ENCODE measurements at regions not wholly inside any gene's neighbourhood (a gene's known extent, or its start where the extent isn't known, plus 50 kb on each side); places are given as distances from the start of the nearest gene placed in this dataset.
"Not testable (repeated sequence)": the region's sequence is repeated elsewhere in the genome, so short reads cannot be mapped to it uniquely, and the experiment has no call there.

DNA sequence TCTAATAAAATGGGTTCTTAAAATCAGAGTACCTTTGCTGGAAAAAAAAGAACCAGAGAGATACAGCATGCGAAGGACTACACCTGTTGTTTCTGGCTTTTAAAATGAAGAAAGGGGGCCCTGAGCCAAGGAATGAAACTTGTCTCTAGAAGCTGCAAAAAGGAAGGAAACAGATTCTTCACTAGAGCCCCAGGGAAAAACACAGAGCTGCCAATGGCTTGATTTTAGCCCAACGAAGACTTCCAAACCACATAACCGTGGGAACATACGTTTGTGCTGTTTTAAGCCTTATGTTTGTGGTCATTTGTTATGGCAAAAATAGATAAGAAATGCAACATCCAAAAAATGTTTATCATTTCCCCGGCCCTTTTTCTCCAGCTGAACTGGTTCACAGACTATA lies 780.0 kb downstream of the SORCS1 start:
- DNase-seq (ENCODE audit: low read depth, low spot score): no peak

DNA sequence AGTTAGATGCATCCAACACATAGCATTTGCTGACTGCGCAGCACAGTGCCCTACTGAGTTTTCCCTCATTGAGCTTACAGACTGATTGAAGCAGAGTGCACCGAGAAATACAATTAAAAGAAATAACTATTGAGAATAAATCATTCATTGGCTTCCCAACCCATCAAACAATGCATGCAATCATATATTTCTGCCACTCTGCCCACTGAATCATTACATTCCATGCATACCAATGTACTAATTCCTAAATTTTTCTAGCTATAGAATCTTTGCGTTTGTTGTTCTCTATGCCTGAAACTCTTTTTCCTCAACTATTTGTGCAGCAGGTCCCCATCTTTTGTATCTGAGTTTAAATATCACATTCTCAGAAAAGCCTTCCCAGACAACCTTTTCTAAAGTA lies 783.8 kb downstream of the SORCS1 start:
- no peak for DNase-seq (ENCODE audit: low read depth, low spot score)

DNA sequence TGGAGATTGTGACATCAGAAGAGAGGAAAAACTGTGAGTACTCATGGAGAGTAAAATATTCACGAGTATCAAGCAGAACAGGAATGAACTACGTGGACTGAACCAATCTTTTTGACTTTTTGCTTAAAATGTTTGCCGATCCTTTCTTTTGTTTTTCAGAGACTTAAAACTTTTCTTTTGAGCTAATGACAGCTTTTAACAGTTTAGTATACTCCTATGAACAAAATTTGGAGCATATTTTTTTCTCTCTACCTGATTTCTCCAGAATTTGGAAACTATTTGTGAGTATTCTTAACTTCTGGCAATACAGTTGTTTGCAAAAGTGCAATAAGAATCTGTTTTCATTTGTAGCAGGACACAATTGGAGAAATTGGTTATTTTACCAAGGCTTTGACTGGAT lies 786.3 kb downstream of the SORCS1 start:
- no peak for DNase-seq (ENCODE audit: low read depth, low spot score)

DNA sequence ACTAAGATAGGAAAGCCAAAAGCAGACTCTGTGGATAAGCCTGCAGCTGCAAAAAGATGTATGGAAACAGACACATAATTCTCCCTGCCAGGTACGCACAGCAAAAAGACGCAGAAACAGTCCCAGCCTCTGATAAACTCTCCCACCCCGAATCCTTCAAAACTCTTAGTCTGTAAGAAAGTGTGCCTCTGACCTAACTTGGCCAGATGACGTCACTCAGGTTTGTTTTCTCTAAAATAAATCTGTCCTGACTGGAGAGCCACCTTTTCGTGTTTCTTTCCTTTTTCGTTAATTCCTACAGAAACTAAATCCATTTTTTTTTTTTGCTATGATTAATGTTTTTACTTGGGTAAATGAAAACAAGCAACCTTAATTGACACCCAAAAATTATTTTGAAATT lies 793.8 kb downstream of the SORCS1 start:
- no peak for DNase-seq (ENCODE audit: low read depth, low spot score)

DNA sequence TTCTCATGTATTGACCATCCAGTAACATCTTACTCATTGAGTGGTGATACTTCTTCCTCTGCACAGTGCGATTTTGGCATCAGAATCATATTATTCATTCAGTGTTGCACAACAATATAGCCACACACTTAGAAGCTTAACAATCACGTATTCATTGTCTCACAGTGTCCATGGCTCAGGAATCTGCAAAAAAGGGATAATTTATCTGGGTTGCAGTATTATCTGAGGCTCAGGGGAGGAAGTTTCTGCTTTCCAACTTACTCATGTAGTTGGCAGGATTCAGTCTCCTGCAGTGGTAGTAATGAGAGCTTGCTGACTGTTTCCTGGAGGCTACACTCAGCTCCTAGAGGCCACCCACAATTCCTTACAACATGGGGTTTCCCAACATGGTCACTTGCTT lies 803.6 kb downstream of the SORCS1 start:
- no peak for DNase-seq (ENCODE audit: low read depth, low spot score)

DNA sequence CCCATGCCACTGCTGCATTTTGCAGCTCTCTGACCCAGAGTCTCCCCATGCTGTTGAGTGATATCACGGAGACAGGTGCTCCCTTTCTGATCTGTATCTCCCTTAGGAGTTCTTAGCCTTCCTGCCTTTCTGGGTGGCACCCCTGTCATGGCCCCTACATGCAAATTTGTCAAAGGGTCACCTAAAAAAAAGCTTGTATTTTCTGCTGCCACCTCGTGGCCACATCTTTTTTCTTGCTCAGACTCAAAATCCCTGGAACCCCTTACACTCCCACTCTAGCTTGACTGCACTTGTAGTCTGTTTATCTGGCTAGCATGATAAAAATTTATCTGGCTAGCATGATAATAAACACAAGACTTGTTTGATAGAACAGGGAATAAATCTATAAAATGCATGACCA lies 809.1 kb downstream of the SORCS1 start:
- DNase-seq (ENCODE audit: low read depth, low spot score): peak; percentile 2

DNA sequence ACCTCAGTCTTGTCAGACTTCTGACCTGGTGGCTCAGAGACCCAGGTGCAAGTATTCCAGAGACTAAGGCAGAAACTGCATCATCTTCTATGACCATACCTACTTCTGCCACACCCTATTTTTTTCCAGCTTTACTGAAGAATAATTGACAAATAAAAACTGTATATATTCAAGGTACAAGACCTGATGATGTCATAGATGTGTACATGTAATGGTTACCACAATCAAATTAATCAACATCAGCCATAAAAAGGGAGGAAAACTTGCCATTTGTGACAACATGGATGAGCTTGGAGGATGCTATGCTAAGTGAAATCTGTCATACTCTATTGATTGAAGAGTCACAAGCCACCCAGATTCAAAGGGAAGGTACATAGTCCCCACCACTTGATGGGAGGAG lies 815.6 kb downstream of the SORCS1 start:
- no peak for DNase-seq (ENCODE audit: low read depth, low spot score)

DNA sequence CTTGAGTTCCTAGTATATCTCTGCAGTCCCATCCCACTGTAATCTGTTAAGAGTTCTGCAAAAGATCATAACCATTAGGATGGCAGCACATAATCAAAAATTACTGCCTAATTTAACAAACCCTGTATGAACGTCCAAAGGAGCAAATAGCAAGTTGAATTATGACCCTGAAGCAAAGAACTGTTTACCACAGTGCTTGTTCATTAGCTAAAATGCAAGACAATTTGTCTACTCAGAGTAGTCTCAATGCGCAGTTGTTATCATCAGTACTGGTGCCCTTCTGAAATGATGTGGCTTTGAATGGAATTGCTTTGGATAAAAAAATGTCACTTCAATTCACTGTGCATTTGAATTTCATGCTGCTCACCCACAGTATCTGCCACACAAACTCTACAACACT lies 817.0 kb downstream of the SORCS1 start:
- DNase-seq (ENCODE audit: low read depth, low spot score): no peak

DNA sequence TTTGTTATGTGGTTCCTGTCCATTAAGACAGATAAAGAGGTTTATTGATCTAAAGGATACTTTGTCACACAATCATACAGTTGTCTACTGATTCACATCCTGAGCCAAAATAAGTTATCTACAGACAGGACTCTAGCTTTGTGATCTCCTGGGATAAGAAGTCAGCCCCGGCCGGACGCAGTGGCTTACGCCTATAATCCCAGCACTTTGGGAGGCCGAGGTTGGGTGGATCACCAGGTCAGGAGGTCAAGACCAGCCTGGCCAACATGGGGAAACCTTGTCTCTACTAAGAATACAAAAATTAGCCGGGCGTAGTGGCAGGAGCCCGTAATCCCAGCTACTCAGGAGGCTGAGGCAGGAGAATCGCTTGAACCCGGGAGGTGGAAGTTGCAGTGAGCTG lies 821.0 kb downstream of the SORCS1 start:
- not testable (repeated sequence) for DNase-seq (ENCODE audit: low read depth, low spot score)

DNA sequence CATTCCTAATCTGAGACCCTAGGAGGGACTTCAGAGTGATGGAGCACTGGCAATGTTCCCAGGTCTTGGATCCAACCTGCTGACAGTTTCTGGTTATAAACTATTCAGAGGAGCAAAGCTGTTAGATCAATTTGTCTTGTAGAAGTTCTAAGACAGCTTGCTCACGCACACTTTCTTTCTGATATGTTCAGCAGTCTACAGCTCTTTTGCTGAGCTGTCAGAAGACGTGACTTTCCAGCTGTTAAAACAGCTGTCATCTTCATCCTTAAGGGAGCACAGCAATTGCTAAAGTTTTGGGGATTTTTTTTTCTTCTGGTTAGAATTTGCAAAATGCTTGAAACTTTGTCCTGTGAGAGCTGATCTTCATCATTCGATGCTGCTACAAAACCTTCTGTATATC lies 823.1 kb downstream of the SORCS1 start:
- DNase-seq (ENCODE audit: low read depth, low spot score): no peak

DNA sequence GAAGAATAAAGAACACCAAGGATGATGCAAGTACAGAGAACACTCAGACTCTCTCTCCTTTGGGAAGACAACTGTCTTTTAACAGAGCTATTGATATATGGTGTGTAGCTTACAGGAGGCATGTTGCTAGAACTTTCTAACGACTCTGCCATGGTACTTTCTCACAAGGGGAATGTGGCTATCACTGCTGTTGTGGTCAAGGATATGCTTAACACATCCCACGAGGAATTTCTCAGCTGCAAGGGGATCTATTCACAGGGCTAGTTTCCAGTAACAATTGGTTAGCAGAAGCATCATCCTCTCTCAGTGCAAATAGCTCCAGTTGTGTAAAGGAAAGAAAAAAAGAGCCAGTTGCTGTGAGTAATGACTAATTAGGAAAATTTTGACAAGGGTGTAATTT lies 826.0 kb downstream of the SORCS1 start:
- no peak for DNase-seq (ENCODE audit: low read depth, low spot score)

DNA sequence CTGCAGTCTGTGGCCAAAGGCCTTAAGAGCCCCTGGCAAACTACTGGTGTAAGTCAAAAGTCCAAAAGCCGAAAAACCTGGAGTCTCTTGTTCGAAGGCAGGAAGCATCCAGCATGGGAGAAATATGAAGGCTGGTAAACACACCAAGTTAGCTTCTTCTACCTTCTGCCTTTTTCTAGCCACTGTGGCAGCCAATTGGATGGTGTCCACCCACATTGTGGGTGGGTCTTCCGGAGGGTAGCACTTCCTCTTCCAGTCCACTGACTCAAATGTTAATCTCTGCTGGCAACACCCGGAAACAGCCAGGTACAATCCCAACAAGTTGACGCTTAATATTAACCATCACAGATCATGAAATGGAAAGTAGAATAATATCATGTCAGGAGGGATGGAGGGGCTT lies 827.6 kb downstream of the SORCS1 start:
- DNase-seq (ENCODE audit: low read depth, low spot score): no peak

DNA sequence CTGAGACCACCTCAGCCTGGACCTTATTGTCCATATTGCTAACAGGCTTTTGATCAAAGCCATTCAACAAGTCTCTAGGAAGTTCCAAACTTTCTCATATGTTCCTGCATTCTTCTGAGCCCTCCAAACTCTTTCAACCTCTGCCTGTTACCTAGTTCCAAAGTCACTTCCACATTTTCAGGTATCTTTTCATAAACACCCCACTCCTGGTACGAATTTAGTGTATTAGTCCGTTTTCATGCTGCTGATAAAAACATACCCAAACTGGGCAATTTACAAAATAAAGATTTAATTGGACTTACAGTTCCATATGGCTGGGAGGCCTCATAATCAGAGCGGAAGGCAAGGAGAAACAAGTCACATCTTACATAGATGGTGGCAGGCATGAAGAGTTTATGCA lies 836.8 kb downstream of the SORCS1 start:
- no peak for DNase-seq (ENCODE audit: low read depth, low spot score)

DNA sequence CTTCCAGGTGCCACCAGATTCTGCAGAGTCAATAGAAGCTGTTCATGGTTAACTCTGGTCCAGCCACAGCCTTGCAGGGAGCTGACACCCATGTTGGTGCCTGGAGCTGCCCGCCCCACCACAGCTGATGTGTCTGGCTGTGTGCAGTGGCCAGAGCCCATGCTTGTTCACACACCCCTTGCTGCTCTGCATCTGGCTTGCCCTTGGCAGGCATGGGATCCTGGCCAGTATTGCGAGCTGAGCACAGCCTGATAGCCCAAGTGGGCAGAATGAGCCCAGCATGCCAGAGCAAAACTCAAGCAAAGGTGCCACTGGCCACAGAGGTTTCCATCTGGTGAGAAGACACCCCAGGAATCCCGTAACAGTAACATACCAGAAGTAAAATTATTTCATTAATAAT lies 843.6 kb downstream of the SORCS1 start:
- no peak for DNase-seq (ENCODE audit: low read depth, low spot score)

DNA sequence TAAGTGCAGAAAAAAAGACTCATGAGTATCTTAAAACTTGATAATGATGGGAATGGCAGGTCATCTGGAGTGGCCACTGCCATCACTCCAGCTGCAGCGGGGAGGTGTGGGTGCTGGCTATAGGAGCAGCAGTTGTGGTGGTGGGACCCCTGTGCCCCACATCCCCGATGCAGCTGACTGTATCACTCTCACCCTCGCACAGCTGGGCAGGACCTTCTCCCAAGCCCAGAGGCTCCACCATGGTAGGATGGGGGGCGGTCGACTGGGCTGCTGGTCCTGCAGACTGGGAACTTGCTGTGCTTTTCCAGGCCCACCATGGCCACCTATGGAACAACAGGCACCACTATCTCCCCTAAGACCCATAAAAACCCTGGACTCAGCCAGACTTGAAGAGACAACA lies 844.4 kb downstream of the SORCS1 start:
- no peak for DNase-seq (ENCODE audit: low read depth, low spot score)

DNA sequence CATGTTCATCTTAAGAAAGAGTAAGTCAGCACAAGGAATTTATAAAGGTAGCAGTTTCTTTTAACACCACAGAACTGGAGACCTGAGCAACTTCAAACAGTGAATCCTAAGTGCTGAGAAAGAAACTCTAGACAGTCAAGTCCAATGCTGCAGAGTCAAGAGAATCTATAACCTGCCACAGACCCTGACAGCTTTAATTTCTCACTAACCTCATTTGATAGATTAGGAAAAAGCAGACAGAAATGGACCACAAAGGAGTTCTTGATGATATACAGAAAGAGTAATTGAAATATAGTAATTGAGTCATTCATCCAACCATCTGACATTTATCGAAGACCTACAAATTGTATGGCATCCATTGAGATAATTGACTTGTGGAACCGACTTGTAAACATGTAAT lies 847.0 kb downstream of the SORCS1 start:
- DNase-seq (ENCODE audit: low read depth, low spot score): no peak

DNA sequence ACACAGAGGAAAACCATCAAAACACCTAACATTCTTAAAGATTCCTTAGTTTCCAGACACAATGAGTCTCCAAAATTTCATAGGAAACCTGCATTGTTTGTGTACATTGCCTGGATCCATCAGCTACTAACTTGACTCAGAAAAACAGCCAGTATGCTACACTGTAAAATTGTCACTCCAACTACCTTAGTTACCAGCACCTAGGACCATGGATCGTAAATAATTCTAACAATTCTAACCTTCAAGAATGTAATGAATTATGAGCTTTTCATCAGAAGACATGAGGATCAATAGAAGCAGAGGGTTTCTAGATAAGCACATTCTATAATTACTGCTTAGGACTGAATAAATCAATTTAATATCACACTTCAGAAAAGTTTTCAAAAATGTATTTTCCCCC lies 851.5 kb downstream of the SORCS1 start:
- DNase-seq (ENCODE audit: low read depth, low spot score): no peak

DNA sequence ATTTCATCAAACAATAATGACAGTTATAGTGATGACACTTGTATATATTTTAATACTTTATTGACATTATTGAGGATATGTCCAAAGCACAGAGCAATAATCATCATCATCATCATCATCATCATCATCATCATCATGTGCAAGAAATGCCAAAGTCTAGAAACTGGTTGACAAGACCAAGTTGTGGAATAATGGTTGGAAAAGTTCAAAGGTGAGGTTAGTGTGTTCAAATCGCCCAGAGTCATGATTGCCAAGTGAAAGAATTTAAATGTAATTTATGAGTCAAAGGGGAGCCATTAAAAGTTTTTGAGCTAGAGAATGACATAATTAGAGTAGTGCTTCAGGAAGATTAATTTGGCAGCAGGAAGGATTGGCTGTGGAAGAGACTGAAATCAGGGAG lies 852.4 kb downstream of the SORCS1 start:
- no peak for DNase-seq (ENCODE audit: low read depth, low spot score)

DNA sequence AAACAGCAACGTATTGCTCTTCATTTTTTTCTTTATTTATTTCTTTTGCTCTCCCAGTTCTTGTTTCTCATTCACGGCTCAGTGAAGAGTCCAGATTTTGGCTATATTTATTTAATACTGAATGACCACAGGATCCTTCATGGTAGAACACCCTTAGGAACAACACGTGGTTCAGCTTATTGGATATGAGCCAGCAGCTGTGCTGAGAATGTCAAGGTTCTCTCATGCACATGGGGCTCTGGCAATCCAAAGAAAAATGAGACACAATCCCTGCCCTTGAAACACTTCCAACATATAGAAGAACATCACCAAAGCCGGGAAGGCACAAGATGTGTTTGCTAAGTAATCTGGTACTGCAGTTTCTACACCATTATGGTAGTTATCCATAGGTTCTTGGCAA lies 852.9 kb downstream of the SORCS1 start:
- DNase-seq (ENCODE audit: low read depth, low spot score): no peak

DNA sequence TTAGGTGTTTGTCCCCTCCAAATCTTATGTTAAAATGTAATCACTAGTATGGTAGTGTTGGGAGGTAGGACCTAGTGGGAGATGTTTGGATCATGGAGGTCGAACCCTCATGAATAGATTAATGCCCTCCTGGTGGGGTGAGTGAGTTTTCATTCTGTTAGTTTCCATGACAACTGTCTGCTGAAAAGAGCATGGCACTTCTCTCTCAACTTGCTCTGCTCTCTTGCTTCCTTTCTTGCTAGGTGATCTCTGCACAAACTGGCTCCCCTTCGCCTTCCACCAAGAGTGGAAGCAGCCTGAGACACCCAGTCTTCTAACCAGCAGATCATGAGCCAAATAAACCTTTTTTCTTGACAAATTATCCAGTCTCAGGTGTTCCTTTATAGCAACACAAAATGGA lies 853.9 kb downstream of the SORCS1 start:
- DNase-seq (ENCODE audit: low read depth, low spot score): peak; percentile 30

DNA sequence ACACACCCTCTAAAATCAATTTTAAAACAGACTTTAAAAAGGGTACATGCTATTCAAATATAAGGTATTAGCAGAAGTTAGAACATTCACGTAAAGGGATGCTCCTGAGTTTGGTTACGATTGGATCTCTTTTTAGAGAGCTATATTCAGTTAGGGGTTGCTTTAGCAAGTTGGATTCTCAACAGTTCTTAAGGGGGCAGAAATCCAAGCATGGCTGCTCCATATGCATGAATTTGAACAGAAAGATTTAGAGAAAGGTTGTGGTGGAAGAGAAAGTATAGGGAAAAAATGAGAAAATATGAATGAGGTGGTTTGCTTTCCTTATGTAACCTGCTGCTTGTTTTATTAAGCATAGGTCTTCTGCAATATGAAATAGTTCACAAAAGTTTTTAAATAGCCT lies 855.1 kb downstream of the SORCS1 start:
- DNase-seq (ENCODE audit: low read depth, low spot score): no peak

DNA sequence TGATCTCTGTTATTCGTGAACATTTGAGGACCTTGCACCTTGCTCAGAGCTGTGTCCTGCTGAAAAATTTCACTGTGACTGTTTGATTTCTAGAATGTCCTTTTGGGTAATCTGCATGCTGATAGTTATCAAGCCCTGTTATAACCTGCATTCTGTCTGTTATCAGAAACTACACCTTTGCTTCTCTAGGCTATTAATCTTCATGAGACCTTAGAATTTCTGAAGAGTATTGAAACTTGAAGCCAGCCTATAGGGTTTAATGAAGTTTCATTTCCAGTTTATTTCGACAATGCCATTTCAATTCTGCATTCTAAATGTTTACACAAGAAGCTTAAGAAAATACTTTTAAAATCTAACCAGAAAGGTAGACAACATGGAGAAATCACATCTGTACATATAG lies 856.2 kb downstream of the SORCS1 start:
- no peak for DNase-seq (ENCODE audit: low read depth, low spot score)

DNA sequence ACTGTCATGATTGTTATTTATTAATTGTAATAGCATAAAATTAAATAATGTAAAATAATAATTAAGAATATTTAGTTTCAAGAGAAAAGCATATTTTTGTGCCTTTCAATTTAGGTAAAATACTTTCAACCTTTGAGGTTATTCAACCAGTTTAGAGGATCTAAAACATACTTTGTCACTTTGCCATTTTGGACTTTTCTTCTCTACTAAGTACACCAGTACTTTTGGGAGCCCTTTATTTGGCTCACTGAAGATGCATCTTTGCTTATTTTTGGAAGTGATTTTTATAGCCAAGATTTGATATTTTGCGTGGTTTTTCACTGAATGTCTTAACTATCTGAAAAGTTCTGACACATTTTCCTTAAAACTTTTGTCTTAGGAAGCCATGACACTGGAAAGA lies 860.5 kb downstream of the SORCS1 start:
- DNase-seq (ENCODE audit: low read depth, low spot score): no peak

DNA sequence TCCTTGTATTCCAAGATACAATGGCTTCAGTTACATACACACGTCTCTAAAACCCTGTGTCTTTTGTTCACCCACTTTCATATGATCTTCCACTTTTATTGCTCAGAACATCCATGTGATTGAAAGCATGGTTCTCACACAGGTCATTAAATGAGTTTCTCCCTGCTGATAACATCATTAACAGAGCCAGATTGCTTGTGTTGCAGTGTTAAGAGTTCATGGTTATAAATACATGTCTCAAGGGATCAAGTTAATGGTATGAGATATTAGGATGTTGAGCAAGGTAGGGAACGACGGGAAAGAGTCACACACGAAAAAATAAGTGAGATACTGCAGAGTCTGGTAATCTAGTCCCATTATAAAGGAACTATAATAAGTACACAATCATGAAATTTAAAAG lies 861.5 kb downstream of the SORCS1 start:
- DNase-seq (ENCODE audit: low read depth, low spot score): no peak

DNA sequence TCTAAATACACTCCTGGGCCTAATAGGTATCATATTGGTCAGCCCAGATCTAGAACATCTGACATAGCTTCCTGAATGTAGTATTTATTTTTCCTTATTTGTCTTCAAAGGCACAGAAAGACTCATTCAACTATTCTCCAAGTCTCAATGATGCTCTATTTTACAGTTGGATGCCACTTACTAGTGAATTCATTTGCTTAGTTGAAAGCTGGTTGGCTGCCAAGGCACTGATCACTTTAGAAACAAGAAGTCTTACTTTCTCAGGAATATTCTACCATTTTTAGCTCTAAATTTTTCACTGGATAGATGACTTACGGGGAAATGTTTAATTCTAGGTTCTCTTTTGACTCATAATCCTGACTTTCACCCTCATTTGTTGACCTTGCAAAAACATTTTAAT lies 863.4 kb downstream of the SORCS1 start:
- DNase-seq (ENCODE audit: low read depth, low spot score): no peak

Data from iPS DF 19.7 (cell line).